ENCODE measurements at regions not wholly inside any gene's neighbourhood (a gene's known extent, or its start where the extent isn't known, plus 50 kb on each side); places are given as distances from the start of the nearest gene placed in this dataset.

GRCh38 chr7:131967216-131967730, 410.8 kb upstream of the PODXL start:
- no peak for DNase-seq (ENCODE audit: low read depth in 4 of 4, low spot score in 3 of 4)

DNA sequence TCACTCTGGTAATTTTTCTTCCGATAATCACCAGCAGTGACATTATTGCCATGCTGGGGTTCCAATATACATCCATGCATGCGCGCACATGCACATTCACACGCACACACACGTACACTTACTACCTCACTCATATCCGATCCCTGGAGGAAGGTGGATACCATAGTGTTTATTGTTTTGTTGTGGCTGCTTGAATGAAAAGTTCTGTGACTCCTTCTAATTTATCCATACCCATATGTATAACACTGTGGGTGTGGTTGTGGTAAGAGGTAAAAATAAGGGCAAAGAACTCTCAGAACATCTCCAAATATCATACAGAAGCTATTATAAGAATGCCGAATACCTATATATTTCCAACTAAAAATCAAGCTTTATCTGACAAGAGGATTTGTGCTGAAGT, 407.8 kb upstream of the PODXL start:
- DNase-seq (ENCODE audit: low read depth in 4 of 4, low spot score in 3 of 4) = no peak

DNA sequence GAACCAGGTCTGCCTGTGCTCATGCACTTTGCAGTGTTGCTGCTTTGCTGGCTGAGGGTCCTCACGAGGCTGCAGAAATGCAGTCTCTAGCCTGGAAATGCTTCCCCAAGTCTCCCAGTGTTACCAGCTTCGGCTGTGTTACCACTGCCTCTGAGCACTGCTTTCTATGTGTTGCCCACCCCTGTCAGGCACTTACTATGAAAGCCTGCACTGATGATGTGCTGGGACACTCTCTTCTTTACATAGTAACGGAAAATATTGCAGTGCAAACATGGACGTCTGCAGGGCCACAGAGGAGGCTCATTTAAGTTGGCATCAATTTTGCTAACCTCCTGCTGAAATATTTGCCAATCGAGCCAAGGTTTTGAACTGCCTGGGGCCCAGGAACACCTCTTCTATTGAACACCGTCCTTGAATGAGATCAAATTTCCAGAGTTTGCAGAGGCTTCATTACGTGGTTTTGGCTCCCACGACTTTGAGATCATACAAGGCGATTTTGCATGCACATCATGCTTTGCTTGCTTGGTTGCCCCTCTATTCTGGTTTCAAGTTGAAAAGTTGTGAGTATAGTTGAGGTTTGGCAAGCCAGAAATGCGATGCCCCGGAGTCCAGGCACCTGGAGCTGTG, 404.7 kb upstream of the PODXL start:
- DNase-seq (ENCODE audit: low read depth in 4 of 4, low spot score in 3 of 4) = no peak

GRCh38 chr7:131959106-131959812, 402.8 kb upstream of the PODXL start:
- DNase-seq (ENCODE audit: low read depth in 4 of 4, low spot score in 3 of 4) = no peak

GRCh38 chr7:131957338-131958020, 401.1 kb upstream of the PODXL start:
- no peak for DNase-seq (ENCODE audit: low read depth in 4 of 4, low spot score in 3 of 4)

GRCh38 chr7:131956864-131957263, 400.4 kb upstream of the PODXL start:
- DNase-seq (ENCODE audit: low read depth in 4 of 4, low spot score in 3 of 4) = no peak

GRCh38 chr7:131955679-131956078, 399.3 kb upstream of the PODXL start:
- no peak for DNase-seq (ENCODE audit: low read depth in 4 of 4, low spot score in 3 of 4)

DNA sequence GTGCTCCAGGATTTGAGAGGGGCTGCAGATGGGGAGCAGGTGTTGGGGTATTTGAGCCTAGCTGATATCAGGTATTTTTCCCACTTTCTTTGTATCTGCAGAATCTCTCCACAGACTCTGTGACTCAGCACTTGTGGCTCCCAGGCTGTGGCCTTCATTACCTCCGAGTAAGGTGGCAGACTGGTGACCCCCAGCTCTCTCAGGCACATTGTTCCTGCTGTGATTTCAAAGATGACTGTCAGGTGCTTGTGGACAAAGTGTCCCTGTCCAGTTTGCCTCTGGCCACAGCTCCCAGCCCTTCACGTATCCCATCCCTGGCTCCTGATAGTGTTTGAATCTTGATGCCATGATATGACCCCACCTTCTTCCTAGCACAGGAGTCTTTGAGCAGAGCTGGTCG, 396.8 kb upstream of the PODXL start:
- DNase-seq (ENCODE audit: low read depth in 4 of 4, low spot score in 3 of 4) = no peak

DNA sequence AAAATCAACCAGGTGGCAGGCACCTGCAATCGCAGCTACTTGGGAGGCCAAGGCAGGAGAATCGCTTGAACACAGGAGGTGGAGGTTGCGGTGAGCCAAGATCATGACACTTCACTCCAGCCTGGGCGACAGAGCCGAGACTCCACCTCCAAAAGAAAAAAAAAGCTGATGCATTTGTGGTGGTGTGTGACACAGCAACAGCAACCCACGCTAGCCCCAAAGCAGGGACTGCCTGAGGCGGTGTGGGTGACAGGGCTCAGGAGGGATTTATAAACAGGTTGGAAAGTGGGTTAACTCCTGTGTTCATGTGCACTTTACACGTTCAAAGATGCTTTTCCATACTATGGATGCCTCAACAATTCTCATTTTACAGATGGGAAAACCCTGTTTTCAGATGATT, 395.9 kb upstream of the PODXL start:
- DNase-seq (ENCODE audit: low read depth in 4 of 4, low spot score in 3 of 4) = no peak

- DNase-seq (ENCODE audit: low read depth in 4 of 4, low spot score in 3 of 4) = no peak
These were observed 394.3 kb upstream of the PODXL start for GRCh38 chr7:131950758-131951157.

DNA sequence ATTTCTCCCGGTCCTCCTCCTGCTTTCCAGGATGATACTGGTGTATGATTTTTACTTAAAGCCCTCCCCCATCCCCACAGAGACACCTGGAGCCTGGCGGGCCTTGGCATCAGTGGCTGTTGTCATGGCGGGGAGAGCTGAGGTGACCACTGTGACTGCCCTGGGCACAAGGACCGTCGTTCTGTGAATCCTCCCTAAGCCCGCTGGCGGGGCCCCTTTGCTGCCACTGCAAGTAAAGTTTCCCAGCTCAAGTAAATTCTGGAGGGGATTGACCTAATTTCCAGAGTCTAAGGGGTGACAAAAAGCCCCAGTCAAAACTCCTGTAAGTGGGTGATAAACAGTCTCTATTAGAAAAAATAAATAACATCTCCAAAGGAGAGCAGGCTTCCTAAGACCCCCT, 393.2 kb upstream of the PODXL start:
- no peak for DNase-seq (ENCODE audit: low read depth in 4 of 4, low spot score in 3 of 4)

DNA sequence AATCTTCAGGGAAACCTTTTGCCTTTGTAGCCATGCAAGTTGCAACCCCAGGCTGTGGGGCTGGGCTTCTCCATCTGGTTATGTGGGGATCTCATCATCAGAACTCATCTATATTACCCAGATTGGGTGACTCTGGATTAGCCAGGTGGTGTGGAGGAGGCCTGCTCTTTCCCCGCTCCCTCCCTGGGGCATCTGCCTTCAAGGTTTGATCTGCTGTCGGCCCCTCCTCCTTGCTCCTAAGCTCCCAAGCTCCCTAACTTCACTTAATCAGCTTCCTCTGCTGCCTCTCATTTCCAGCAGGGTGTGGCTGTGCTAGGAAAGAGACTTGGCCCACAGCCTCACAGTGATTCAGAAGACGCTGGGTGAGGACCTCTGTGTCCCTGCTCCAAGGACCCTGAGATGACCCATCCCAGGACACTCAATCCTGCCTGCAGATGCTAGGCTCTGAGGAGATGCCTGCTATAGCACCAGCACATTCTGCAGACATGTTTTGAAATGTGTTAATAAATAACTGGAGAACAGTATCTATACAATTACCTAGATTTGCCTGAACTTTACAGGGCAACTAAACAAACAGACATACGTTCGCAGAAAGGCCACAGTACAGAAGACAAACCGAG, 392.1 kb upstream of the PODXL start:
- no peak for DNase-seq (ENCODE audit: low read depth in 4 of 4, low spot score in 3 of 4)

- DNase-seq (ENCODE audit: low read depth in 4 of 4, low spot score in 3 of 4) = no peak
These were observed 391.2 kb upstream of the PODXL start for GRCh38 chr7:131947661-131948060.

DNA sequence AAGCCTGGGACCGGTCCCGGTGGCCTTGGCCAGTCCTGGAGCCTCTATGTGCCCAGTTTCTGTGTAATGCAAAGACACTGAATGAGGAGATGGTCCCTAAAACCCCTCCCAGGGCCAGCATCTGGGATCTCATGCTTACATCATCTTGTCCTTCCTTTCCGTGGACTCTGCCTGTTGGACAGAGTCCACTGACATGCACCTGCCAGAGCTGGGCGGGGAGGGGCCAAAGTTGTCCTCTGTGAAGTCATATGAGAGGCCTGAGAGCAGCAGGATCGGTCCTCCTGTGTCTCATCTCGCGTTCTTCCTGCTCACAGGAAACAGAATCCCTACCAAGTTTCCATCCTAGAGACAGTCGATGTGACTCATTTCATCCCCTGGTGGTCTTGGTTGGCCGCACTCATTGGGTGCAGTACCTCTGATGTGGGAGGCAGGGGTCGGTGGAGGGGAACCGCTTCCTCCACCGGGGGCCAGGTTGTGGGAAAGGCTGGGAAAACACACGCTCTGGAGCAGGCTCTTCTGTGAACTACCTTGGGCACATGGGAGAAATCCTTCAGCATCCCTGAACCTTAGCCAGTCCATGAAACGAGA, 389.6 kb upstream of the PODXL start:
- no peak for DNase-seq (ENCODE audit: low read depth in 4 of 4, low spot score in 3 of 4)

DNA sequence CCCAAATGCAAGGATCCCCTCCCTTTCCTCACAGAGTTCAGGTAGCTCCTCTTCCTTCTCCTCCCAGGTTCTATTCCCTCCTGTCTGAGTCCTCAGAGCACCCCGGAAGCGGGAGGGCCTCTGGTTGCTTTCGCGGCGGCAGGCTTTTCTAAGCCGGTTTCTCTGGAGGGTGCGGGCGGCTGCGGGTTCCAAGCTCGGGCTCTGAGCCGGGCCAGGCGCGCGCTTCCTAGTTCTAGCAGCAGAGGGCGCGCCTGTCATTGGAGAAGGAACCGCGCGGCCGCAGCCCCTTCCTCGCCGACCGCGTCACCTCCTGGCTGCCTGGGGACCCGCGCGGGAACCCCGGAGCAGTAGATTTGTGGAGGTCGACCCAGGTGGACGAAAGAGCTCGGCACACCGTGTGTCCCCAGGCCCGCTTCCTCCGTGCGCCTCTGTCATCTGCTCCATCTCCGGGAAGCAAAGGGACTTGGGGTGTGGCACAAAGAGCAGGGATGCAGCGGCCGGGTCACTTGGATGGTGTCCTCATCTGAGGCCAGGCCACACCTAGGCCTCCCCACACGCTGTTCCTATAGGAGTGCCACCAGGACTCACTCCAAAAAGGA, 389.0 kb upstream of the PODXL start:
- DNase-seq (ENCODE audit: low read depth in 4 of 4, low spot score in 3 of 4) = peak in 2 of 4 donors; percentile 33 to 58

DNA sequence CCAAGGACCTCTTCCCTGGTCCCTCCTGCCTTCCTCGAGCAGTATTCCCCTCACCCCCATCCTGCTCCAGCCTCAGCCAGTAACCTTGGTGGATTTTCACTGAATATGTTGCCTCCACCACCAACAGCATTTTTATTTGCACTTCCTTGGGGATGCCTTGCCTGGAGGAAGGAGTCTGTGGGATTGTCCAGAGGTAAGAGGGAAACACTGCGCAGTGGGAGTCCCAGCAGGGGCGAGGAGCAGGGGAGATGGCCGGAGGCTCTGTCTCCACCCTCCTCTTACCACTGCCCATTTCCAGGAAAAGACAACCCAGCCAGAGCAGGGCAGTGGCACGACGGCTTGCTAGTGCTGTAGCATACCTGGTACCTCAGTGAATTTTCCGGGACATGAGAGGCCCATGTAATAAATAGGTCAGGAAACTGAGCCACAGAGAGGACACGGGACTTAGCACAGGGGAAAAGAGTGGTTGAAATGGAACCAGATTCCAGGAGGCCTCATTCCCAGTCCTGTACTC, 388.2 kb upstream of the PODXL start:
- no peak for DNase-seq (ENCODE audit: low read depth in 4 of 4, low spot score in 3 of 4)

DNA sequence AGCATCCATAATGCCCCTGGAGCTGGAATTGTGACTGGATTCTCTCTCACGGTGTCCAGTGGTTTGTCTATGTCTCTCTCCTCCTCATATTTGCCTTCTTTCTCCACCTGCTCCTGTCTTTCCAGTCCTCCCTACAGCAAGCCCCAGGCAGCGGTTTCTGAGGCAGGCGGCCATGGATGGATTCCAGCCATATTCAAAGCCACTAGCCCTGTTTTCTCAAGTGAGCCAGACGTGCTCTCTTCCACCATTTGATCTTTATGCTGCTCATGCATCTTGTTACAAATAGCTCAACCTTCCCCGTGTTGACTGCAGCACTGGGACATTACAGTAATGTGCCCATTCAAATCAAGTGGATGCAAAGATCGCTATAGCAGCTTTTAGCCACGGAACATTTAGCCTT, 387.2 kb upstream of the PODXL start:
- DNase-seq (ENCODE audit: low read depth in 4 of 4, low spot score in 3 of 4) = no peak

GRCh38 chr7:131943211-131943610, 386.8 kb upstream of the PODXL start:
- DNase-seq (ENCODE audit: low read depth in 4 of 4, low spot score in 3 of 4) = no peak

DNA sequence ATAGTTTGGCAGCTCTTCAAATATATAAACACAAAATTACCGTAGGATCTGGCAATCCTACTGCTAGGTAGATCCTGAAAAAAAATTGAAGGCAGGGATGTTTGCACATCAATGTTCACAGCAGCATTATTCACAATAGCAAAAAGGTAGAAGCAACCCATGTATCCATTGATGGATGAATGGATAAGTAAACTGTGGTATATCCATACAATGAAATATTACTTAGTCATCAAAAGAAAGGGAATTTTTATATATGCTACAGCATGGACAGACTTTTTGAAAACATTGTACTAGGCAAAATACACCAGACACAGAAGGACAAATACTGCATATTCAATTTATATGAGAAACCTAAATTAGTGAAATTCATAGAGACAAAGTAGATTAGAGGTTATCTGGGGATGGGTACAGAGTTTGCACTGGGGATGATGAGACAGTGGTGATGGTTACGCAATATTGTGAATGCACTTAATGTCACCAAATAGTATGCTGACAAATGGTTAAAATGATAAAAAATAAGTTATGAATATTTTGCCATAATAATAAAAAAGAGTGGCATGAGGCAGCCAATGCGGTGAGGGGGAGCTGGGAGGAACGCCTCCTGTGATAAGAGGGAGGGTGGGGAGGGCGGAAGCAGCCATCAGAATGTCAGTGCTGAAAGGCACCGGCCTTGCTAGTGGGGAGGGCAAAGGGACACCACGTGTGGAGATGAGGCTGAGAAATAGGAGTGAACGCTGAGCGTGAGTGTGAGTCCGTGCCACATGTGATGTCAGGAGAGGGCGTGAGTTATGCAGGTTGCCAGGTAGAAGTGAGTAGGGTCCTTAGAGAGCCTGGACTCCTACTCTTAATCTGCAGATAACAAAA, 386.1 kb upstream of the PODXL start:
- DNase-seq (ENCODE audit: low read depth in 4 of 4, low spot score in 3 of 4) = no peak

All from right renal pelvis (tissue), 4 donors.